Liver (tissue), 8 donors: ENCODE measurements at regions not wholly inside any gene's neighbourhood (a gene's known extent, or its start where the extent isn't known, plus 50 kb on each side); places are given as distances from the start of the nearest gene placed in this dataset.

Source experiments
- DNase-seq: peaks from one replicate; pipeline ENCODE4 v3.0.0-alpha.2; 2017; ENCODE audit warnings: low spot score
- H3K27ac ChIP-seq, 2 donors: one replicate each; pipeline ENCODE4 v1.7.0; 2013; ENCODE audit warnings: inconsistent platforms in 2 of 2, low read length in 2 of 2, control low read depth in 1 of 2, low read depth in 1 of 2, mild to moderate bottlenecking in 1 of 2
- H3K27me3 ChIP-seq, 4 donors: one replicate each; pipeline versions ENCODE4 v1.6.1 to v1.7.0; 2013; ENCODE audit warnings: low read length in 3 of 4, inconsistent platforms in 1 of 4, mild to moderate bottlenecking in 1 of 4, moderate library complexity in 1 of 4; ENCODE audit not compliant: control insufficient read depth in 4 of 4, insufficient read depth in 4 of 4
- H3K36me3 ChIP-seq, 4 donors: one replicate each; pipeline versions ENCODE4 v1.6.1 to v1.7.0; 2013; ENCODE audit warnings: low read length in 3 of 4, mild to moderate bottlenecking in 3 of 4, low read depth in 1 of 4, moderate library complexity in 1 of 4; ENCODE audit not compliant: control insufficient read depth in 4 of 4, insufficient read depth in 3 of 4
- H3K4me1 ChIP-seq, 4 donors: one replicate each; pipeline versions ENCODE4 v1.6.1 to v1.7.0; 2013; ENCODE audit warnings: low read length in 3 of 4, mild to moderate bottlenecking in 3 of 4, moderate library complexity in 1 of 4; ENCODE audit not compliant: control insufficient read depth in 4 of 4, insufficient read depth in 4 of 4
- H3K4me3 ChIP-seq, 3 donors: one replicate each; pipeline versions ENCODE4 v1.6.1 to v1.7.0; 2013; ENCODE audit warnings: low read length in 3 of 3, control low read depth in 1 of 3, low read depth in 1 of 3, mild to moderate bottlenecking in 1 of 3
- H3K9ac ChIP-seq, 2 donors: one replicate each; pipeline ENCODE4 v1.7.0; 2013; ENCODE audit warnings: low read length in 2 of 2, mild to moderate bottlenecking in 2 of 2, moderate library complexity in 2 of 2, control low read depth in 1 of 2, low read depth in 1 of 2
- H3K9me3 ChIP-seq, 4 donors: one replicate each; pipeline versions ENCODE4 v1.6.1 to v1.7.0; 2013; ENCODE audit warnings: low read length in 3 of 4; ENCODE audit not compliant: control insufficient read depth in 4 of 4
- CTCF ChIP-seq: fragments of 150-350 bp; IDR thresholded peaks from 2 replicates; pipeline ENCODE4 v1.5.1; 2017; ENCODE audit warnings: improper control_type of control experiment, low read depth, low read length; ENCODE audit not compliant: missing input control
- EGR1 ChIP-seq, 2 donors: IDR thresholded peaks; 2 replicates each; pipeline ENCODE4 v1.6.1; 2016 to 2018; ENCODE audit warnings: antibody characterized with exemption in 2 of 2, low read depth in 2 of 2
- FOXA1 ChIP-seq: IDR thresholded peaks from 2 replicates; pipeline ENCODE4 v1.6.1; 2016; ENCODE audit warnings: antibody characterized with exemption
- FOXA2 ChIP-seq: IDR thresholded peaks from 2 replicates; pipeline ENCODE4 v1.6.1; 2016; ENCODE audit warnings: antibody characterized with exemption
- GABPA ChIP-seq, 2 donors: IDR thresholded peaks in 1 of 2; conservative IDR thresholded peaks in 1 of 2; 2 replicates each; pipeline ENCODE4 v1.6.1; 2016; ENCODE audit warnings: antibody characterized with exemption in 2 of 2, mild to moderate bottlenecking in 1 of 2, moderate library complexity in 1 of 2
- HNF4A ChIP-seq, 2 donors: conservative IDR thresholded peaks; 2 replicates each; pipeline ENCODE4 v1.6.1; 2016; ENCODE audit warnings: antibody characterized with exemption in 2 of 2, mild to moderate bottlenecking in 2 of 2
- HNF4G ChIP-seq: IDR thresholded peaks from 2 replicates; pipeline ENCODE4 v1.6.1; 2016; ENCODE audit warnings: antibody characterized with exemption
- JUND ChIP-seq, 2 donors: IDR thresholded peaks; 2 replicates each; pipeline ENCODE4 v1.6.1; 2016; ENCODE audit warnings: antibody characterized with exemption in 2 of 2
- NR2F2 ChIP-seq: IDR thresholded peaks from 2 replicates; pipeline ENCODE4 v1.6.1; 2016; ENCODE audit warnings: antibody characterized with exemption
- RAD21 ChIP-seq, 2 donors: IDR thresholded peaks; 2 replicates each; pipeline ENCODE4 v1.6.1; 2016; ENCODE audit warnings: antibody characterized with exemption in 2 of 2, mild to moderate bottlenecking in 2 of 2
- REST ChIP-seq: IDR thresholded peaks from 2 replicates; pipeline ENCODE4 v1.6.1; 2016; ENCODE audit warnings: antibody characterized with exemption, mild to moderate bottlenecking
- RXRA ChIP-seq, 2 donors: IDR thresholded peaks; 2 replicates each; pipeline ENCODE4 v1.6.1; 2017 to 2018; ENCODE audit warnings: antibody characterized with exemption in 2 of 2, mild to moderate bottlenecking in 1 of 2
- SP1 ChIP-seq: IDR thresholded peaks from 2 replicates; pipeline ENCODE4 v1.6.1; 2018; ENCODE audit warnings: antibody characterized with exemption, mild to moderate bottlenecking
- TAF1 ChIP-seq: conservative IDR thresholded peaks from 2 replicates; pipeline ENCODE4 v1.6.1; 2016; ENCODE audit warnings: antibody characterized with exemption, mild to moderate bottlenecking
- YY1 ChIP-seq: IDR thresholded peaks from 2 replicates; pipeline ENCODE4 v1.6.1; 2016; ENCODE audit warnings: antibody characterized with exemption, mild to moderate bottlenecking
- ZBTB33 ChIP-seq: IDR thresholded peaks from 2 replicates; pipeline ENCODE4 v1.6.1; 2016; ENCODE audit warnings: antibody characterized with exemption
- WGBS: extraction: QIAGEN DNeasy Blood & Tissue Kit; methylation state at CpG from one replicate; pipeline ENCODE4 v1.1.7; 2013; 5-methylcytosine and 5-hydroxymethylcytosine counted together
- TF ChIP-seq, protein P1 (sequence below): IDR thresholded peaks from 2 replicates; pipeline ENCODE4 v1.6.1; 2016; ENCODE audit warnings: antibody characterized with exemption
- TF ChIP-seq, protein P2 (sequence below): IDR thresholded peaks from 2 replicates; pipeline ENCODE4 v1.6.1; 2016; ENCODE audit warnings: antibody characterized with exemption
- donor health status: healthy.
- donor health status: healthy.
- donor health status: healthy.
- donor health status: healthy.
- donor health status: healthy.

DNA sequence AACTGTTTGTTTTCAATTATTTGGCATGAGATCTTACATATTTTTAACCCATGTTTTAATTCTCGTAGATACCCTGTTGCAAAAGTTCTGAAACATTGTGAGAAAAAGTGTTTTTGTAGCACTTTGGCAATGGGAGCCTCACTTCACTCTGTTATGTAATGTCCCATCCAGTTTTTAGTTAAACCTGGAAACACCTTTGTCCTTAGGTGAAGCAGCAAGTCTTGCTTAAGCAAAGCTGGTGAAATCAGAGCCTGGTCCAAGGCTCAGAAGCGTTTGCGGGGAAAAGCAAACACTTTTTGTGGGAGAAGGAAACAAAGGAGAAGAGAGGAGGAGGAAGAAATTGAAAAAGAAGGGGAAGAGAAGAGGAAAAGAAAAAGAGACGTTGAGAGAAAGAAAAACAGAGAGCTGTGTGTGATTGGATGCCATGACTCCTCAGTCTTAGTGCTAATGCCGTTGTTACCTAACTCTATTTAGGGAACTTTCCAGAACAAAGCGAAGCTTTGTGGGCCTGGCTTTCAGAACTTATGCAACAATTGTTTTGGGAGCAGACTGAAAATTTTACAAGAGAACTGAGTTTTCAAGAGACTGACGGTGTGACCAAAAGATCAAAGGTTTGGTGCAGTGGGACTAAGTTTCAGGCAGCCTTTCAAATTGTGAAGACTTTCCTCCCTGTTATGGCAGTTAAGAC is 93.1 kb downstream of the NTMT2 start:
- no peaks in the 10 kb centered on the region for H3K9me3 ChIP-seq
- H3K27ac ChIP-seq, result no peak overlapping the region
- H3K4me3 ChIP-seq, result no peak overlapping the region
- H3K4me1 ChIP-seq, result no peaks in the 10 kb centered on the region
- DNase-seq, result no peak
- 52% methylated on average over 7 of the region's 7 CpGs for WGBS
- no peaks in the 10 kb centered on the region for H3K27me3 ChIP-seq
- no peak for TF ChIP-seq JUND (IDR thresholded peaks at IDR 0.05)
- TF ChIP-seq FOXA1, result no peak
- TF ChIP-seq CTCF, result no peak
- TF ChIP-seq, protein P1, sequence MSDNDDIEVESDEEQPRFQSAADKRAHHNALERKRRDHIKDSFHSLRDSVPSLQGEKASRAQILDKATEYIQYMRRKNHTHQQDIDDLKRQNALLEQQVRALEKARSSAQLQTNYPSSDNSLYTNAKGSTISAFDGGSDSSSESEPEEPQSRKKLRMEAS, result no peak
- TF ChIP-seq YY1, result no peak
- TF ChIP-seq ZBTB33, result no peak
- no peak for TF ChIP-seq HNF4A (conservative IDR thresholded peaks at IDR 0.05)
- no peak for TF ChIP-seq EGR1 (IDR thresholded peaks at IDR 0.05; ENCODE audit: low read depth in 2 of 2)
- TF ChIP-seq HNF4G, result no peak
- no peak for TF ChIP-seq NR2F2
- TF ChIP-seq RAD21 (IDR thresholded peaks at IDR 0.05), result no peak
- TF ChIP-seq, protein P2, sequence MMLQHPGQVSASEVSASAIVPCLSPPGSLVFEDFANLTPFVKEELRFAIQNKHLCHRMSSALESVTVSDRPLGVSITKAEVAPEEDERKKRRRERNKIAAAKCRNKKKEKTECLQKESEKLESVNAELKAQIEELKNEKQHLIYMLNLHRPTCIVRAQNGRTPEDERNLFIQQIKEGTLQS, result no peak
- no peak for TF ChIP-seq GABPA (IDR thresholded peaks at IDR 0.05 in 1 of 2, conservative IDR thresholded peaks at IDR 0.05 in 1 of 2)
- no peak for TF ChIP-seq REST
- TF ChIP-seq TAF1, result no peak
- TF ChIP-seq RXRA (IDR thresholded peaks at IDR 0.05), result no peak
- TF ChIP-seq FOXA2, result no peak
- TF ChIP-seq SP1, result no peak
- H3K9ac ChIP-seq, result no peak overlapping the region
- no peaks in the 10 kb centered on the region for H3K36me3 ChIP-seq
